HCEC 1CT (cell line): ENCODE measurements at regions not wholly inside any gene's neighbourhood (a gene's known extent, or its start where the extent isn't known, plus 50 kb on each side); places are given as distances from the start of the nearest gene placed in this dataset.
A peak's percentile ranks its signal among the peaks of the same experiment; 100 is the strongest.
"Not testable (repeated sequence)": the region's sequence is repeated elsewhere in the genome, so short reads cannot be mapped to it uniquely, and the experiment has no call there.

ENCODE experiments used
- DNase-seq: peaks from one replicate; pipeline ENCODE4 v3.0.0-alpha.2; 2017

DNA sequence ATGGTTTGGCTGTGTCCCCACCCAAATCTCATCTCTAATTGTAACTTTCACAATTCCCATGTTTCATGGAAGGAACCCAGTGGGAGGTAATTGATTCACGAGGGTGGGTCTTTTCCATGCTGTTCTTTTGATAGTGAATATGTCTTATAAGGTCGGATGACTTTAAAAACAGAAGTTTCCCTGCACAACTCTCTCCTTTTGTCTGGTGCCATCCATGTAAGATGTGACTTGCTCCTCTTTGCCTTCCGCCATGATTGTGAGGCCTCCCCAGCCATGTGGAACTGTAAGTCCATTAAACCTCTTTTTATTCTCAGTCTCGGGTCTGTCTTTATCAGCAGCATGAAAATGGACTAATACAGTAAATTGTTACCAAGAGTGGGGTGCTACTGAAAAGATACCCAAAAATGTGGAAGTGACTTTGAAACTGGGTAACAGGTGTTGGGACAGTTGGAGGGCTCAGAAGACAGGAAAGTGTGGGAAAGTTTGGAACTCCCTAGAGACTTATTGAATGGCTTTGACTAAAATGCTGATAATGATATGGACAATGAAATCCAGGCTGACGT is 251.4 kb upstream of the GK2 start:
- not testable (repeated sequence) for DNase-seq

DNA sequence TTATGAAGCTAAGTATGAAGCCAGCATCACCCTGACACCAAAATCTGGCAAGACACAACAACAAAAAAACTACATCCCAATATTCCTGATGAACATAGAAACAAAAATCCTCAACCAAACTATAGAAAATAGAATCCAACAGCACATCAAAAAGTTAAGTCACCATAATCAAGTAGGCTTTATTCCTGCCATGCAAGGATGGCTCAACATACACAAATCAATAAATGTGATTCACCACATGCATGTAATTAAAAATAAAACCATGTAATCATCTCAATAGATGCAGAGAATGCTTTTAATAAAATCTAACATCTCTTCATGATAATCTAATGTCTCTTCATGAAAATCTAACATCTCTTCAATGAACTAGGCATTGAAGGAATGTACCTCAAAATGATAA is 249.4 kb upstream of the GK2 start:
- DNase-seq, result no peak

DNA sequence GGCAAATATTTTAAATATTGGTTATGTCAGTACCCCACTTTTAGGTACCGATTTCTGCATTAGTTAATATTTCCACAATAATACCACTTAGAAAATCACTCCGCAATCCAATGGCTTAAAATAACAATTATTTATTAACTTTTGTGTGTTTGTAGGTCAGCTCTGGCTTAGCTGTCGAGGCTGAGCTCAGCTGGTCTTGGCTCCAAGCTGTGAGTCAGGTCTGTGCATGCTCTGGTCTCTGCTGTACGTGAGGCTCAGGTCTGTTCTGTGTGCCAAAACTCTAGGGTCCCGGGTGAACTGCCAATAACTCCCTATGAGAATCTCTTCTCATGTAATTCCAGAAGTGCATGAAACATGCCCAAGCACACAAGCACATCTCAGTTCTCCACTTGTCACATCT is 245.8 kb upstream of the GK2 start:
- DNase-seq, result no peak

DNA sequence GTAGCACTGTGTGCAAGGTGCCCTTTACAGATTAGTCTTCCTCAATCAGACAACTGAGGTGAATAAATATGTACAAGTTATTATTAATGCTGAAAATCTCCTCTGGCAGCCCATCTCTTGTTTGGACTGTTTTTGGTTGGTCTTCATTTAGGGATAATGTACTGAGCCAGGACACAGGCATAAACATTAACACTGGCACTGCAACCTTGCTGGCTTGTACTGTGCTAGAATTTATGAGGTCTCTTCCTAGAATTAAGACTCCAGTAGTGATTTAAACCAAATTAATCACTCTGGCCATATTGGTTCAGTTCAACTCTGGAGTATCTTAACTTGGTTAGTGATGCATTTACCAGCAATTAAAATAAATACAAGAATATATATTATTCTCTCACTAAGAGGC is 244.7 kb upstream of the GK2 start:
- no peak for DNase-seq

DNA sequence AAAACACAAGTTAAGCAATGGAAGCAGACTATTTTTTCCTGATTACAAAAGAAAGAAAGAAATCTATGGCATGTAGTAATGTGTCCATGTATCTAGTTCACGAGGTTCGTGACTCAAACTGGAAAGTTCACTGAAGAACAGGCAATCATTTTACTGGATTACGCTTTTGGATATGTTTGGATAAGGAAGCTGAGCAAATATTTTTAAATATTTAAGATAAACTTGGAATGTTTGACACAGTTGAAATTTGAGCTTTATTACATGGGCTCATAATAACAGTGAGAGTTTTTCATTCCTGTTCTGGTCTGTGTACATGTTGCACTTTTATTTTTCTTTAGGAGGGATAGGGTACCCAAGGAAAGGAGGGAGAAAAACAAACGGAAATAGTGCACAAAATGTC is 244.2 kb upstream of the GK2 start:
- peak; percentile 41 for DNase-seq

DNA sequence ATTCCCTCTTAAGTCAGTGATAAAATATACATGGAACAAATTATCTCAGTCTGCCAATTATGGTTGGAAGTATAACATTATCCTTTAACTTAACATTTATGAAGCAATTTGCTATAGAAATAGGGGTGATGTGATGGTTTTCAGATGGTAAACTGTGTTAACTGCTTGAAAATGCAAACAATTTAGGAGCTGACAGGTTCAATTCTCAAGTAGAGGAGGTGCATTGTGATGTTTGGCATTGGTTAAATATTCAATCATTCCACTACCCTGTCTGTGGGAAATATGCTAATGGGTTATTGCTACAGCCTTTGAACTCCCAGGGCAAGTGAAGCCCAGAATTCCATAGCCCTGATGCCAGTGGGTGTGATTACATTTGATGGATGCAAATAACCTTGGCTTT is 243.4 kb upstream of the GK2 start:
- DNase-seq, result no peak

DNA sequence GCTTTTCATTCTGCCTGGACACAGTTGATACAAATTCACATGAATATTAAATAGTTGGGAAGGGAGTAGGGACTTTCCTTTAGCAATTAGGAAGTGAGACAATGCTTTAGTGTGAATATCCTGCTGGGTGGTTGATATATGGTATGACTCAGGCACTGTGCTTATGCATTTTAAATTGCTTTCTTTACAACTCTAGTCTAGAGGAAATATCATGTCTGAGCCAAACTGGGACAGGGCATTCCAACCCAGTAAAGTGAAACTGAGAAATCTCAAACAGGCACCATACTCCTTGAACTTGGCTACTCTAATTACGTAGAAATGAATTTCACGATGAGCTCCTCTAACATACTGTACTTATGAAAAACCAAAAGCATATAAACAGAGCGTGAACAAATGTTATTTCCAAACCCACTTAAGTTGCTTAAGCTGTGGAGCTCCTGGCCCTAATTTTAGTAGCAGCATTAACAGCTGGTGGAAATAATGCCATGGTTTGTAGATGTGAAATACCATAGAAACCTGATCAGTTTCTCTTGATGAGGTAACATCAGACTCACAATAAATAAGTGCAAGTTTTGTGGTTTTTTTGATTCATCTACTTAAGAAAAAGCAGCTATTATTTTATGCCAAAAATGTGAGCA is 242.9 kb upstream of the GK2 start:
- DNase-seq, result peak; percentile 47

DNA sequence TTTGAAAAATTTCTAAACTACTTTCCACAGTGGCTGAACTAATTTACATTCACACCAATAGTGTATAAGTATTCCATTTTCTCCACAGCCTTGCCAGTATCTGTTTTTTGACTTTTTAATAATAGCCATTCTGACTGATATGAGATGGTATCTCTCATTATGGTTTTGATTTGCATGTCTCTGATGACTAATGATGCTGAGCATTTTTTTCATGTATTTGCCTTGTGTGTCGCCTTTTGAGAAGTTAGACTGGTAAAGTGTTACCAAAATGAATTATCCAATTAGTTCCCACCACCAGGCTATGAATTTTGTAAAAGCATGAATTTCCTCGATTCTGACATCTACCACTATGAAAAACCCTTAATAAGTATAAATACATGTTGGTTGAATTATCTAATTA is 242.2 kb upstream of the GK2 start:
- DNase-seq, result no peak

DNA sequence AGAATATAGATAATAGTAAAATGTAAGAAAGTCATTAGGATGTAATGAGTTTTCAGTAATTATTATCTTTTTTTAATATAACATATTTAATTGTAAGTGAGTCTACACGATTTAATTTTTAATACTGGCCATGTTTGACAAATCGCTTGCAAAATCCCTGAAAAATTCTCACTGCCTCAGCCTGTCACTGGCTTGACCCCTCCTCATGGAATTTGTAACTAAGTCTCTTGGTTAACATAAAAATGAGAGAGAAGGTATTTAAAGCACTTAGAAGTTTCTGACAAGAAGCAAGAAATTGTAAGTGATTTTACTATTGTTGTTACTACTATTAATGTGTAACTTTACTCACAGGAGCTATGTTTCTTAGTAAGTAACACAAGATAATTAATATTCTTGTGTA is 237.9 kb upstream of the GK2 start:
- no peak for DNase-seq

DNA sequence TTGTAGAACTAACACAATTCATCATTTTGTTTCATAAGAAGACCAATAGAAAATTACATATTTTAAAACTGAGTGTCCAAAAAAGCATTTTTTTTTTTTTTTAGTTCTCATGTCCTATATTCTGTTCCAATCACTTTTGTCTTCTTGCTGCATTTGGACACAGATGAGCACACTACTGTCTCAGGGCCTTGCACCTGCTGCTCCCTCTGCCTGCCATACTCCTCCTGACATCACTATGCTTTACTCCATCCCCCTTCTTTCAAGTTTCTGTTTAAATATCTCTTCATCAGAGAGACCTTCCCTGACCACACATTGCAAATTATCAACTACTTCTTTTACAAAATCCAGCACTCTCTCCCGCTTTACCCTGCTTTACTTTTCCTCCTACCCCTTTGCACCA is 230.7 kb upstream of the GK2 start:
- DNase-seq, result no peak

DNA sequence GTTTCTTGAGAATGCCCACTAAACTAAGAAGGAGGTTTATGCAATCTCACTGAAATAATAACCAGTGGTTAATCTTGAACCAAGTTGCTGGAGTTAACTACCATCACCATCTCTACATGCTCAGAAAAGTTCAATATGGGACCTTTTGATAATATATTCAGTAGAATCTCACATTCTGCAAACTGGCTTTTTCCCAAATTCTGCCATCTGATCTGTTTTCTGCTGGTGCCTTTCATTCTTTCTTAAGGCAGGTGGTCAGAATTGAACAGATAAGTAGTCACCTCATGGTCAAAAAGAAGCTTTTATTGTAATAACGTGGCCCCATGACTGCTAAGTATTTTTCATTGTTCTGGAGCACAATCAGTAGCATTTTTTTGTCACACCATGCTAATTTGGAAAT is 229.0 kb upstream of the GK2 start:
- DNase-seq, result no peak

DNA sequence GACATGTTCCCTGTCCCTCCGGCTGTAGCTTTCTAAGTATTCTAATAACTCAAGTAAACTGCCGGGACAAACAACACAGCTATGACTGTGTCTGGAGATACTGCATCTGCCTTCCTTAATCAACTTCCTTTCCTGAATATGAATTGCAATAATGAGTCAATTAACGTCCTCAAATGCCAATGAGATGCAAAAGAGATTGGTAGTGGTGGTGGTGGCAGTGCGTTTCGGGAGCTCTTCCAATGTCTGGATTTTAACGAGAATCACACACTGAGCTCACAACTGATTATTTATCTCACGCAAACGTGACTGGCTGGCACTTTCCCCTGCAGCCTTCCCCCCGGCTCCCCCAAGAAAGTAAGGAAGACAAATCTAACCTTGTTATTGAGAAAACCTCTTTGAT is 226.1 kb upstream of the GK2 start:
- DNase-seq, result no peak

DNA sequence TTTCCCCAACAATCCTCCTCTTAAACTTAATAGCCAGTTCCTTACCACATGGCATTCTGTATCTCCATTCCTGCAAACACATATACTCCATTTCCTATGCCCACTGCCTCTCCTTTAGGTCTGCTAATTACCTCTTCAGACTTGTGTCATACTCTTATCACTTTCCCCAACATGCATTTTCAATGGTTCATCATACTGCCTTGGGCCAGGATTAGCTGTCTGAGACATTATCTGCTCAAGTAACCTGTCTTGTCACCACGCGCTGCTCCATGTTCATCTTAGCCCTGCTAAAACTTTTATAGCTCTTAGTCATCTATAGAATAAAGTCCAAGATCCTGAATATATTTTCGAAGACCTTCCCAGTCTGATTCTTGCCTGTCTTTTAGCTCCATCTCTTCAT is 224.1 kb upstream of the GK2 start:
- no peak for DNase-seq

DNA sequence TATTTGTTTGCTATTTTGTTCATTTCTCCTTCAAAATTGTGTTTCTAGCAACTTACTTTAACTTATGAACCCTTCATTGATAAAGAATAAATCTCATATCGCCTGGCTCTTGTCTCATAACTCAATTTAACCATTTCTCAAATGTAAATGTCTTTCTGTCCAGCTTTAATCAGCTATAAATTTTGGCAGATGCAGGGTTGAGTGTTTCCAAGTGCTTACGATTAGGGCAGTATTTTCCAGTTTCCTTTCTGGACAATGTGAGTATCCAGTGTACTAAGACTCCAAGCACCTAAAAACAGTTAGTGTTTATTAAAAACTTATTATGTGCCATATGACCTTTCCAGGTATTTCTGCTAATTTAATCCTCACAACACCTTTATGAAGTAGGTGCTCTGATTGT is 218.6 kb upstream of the GK2 start:
- no peak for DNase-seq

DNA sequence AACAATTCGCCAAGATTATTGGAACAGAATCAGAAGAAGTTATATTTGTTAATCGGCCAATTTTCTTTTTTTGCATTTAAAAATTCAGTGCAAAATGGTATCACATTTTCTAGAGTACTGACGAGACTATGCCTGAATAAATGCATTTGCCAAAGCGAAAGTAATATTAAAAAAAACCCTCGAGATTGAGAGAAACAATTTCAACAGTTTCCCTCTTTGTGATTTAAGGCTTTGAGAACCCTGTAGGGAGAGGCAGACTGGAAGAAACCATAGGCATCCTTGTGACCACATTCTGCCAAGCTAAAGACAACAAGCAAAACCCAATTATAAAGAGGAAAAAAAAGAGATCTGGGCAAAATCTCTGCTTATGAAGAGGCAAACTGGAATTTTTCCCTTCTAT is 218.1 kb upstream of the GK2 start:
- no peak for DNase-seq

DNA sequence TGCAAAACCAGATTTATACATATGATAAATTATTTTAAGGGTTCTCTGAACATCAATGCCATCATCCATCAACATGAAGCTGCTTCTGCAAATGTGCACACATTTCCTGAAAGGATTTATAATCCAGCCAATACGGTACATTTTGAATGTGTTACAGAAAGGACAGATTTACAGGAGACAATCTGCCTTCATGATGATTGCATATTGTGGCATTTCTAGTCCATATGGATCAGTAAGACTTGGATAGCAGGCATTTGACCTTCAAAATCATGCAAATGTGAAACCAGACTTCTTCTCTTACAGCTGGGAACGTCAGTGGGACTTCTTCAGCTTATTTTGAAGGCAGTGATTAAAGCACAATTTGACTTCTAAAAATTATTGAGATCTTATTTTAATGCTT is 217.3 kb upstream of the GK2 start:
- DNase-seq, result no peak

DNA sequence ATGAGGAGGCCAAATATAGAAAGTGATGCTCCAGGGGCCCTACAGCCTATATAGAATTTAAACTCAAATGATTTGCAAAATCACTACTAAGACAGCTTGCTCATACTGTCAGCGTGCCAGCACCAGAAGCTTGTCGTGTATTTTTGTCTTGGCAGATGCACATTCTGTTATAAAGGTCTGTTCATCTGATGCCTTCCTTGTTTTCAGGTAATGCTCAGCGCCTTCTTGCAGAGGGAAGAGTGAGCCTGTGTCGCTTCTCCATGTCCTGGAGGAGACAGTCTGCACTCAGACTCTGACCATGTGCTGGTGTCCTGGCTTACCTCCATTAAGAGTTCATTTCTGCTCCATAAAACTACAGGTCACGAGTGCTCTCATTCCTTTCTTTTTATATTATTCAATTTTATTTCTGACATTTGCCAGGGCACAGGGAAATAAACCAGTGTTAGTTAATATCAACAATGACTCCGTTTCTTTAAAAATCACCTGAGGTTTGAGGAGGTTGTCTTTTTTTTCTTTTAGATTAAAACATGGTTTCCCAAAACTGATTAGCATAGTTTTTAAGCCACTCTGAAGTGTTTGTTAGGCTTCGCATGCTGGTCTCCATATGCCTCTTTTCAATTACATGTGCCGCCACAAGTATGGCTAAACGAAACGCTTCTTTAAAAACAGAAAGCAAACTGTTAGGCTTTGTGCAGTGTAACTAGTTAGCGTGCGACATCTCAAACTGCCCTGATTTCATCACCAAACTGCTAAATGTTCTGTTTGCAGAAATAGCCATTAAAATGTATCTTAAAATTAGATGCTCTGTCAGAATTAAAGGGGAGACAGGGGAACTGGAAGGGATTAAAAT is 215.2 kb upstream of the GK2 start:
- no peak for DNase-seq

DNA sequence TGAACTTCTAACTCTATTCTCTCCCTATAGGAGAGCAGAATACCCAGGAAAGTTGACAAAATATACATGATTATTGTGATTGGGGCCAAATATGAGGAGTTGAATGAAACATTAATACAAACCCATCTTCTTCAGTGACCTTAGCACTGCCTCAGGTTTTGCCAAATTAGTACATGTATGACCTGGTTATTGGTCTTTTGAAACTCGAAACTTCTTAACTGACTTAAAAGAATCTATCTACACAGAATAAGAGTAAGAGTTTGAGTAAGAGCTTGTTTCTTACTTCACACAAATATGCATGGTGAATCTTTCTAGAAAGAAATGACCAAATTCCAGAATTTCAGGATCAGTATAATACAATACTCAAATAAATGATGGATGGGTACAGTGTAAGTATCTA is 213.0 kb upstream of the GK2 start:
- DNase-seq, result no peak

DNA sequence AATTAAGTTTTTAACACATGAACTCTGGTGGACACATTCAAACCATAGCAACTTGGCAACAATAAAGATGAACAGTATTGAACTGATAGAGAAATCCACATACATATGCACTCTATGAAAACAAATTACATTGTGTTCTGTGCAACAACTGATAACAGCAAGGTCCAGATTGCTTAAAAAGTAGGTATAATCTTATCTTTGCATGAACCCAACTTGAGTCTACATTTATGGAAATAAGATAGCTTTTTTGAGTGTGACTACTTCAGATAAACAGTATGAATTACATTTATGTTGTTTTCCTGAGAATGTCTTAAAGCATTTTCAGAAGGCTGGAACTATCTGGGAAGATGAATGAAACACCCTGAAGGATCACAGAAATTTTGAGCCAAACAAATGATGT is 212.6 kb upstream of the GK2 start:
- DNase-seq, result no peak

DNA sequence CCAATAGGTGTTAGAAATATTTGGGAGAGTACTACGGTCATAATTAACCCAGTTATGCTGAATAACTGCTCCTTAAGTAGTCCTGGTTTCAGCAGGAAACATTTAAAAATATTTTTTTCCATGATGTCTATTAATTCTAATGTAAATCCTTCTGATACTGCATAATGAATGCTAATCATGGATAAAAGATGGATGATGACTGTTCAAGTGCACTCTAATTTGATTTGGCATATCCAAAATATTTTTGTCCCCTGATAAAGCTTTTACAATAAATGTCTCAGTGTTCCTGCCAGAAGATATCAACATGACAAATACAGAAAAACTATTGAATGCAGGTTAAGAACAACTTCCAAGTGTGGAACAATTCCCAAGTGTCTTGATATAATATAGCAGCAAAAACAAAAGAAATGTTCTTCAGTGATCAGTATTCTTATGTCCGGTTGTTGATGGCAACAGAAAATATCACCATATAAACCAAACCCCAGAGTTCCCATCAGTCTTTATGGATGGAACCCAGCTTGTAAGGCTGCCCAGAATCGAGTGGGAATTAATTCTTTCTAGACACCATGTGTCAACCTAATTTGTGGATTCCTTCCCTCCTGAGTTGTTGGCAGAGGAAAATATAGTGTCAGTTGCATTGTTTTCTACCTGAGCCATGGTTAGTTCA is 205.4 kb upstream of the GK2 start:
- DNase-seq, result no peak

DNA sequence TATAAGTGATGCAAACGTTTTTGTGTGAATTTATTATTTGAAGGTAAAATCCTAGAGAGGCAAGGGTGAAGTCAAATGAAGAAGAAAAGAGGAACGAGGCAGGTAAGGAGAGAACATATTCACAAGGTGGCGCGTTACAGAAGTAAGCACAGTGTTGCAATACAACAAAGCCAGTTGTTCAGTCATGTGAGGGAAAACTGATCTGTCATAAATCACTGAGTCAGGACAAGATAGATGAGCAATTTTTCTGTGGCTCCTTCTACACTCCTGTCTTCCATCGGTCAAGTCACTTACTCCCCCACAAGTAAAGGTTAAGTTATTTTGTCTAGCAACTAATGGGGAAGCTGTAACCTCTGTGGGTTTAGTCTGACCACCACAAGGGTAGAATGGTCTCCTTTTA is 203.0 kb upstream of the GK2 start:
- DNase-seq, result no peak

DNA sequence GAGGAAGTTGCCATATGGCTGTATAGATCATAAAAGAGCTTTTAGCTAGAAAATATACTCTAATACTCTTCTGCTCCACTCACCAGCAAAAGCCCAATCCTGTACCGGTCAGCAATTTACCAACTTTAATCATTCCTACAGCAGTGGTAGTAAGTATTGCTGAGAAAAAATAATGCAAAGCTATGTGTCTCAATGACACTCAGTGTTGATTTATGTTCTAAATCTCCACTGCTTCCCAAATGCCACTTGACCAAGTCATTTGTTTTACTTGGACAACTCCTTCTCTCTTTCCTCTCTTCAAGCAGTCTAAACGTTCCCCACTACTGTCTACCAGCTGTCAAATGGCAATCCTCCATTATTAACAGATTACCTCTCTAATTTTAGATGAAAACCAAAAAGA is 201.8 kb upstream of the GK2 start:
- no peak for DNase-seq

DNA sequence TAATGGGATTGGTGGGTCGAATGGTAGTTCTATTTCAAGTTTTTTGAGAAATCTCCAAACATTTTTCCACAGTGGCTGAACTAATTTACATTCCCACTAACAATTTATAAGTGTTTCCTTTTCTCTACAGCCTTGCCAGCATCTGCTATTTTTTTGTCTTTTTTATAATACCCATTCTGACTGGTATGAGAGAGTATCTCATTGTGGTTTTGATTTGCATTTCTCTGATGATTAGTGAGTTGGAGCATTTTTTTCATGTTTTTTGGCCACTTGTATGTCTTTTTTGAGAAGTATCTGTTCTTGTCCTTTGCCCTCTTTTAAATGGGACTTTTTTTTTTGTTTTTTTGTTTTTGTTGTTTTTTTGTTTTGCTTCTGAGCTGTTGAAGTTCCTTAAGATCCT is 200.0 kb upstream of the GK2 start:
- DNase-seq, result no peak

DNA sequence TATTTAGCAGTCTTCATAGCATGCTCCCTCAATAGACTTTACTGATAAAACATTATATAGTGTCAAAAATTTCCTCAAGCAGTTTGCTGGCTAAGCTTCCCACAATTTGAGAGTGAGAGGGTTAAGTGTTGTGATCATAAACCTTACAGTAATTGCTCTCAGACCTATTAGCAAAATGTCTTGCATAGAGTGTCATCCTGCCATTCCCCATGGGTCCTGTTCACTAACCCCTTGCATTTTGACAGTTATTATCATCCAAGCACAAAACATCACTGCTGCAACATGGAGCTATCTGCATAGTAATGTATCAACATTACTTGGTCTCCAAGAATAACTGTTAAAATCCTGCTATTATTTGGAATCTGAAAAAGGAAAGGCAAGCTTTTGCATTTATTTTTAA is 196.1 kb upstream of the GK2 start:
- no peak for DNase-seq
